CD4-positive, CD25-positive, alpha-beta regulatory T cell (primary cell): ENCODE measurements at regions not wholly inside any gene's neighbourhood (a gene's known extent, or its start where the extent isn't known, plus 50 kb on each side); places are given as distances from the start of the nearest gene placed in this dataset.

Source experiments
- ATAC-seq, 2 donors: fragments of 150-1000 bp; cut with Tn5 transposase; one replicate each; pipeline ENCODE4 v1.10.0; 2021; ENCODE audit warnings: low read depth in 2 of 2, moderate number of reproducible peaks in 2 of 2, moderate library complexity in 1 of 2
- DNase-seq, 3 donors: peaks; one replicate each; pipeline versions ENCODE4 v3.0.0 to v3.0.0-alpha.2; 2012 to 2022; ENCODE audit warnings: mixed read lengths in 1 of 3
- H3K27ac ChIP-seq: one replicate; pipeline ENCODE4 v1.7.0; 2013; ENCODE audit warnings: mild to moderate bottlenecking, low read length; ENCODE audit not compliant: insufficient read depth, poor library complexity, severe bottlenecking
- H3K27me3 ChIP-seq: one replicate; pipeline ENCODE4 v1.7.0; 2013; ENCODE audit warnings: low read length; ENCODE audit not compliant: control insufficient read depth, insufficient read depth
- H3K36me3 ChIP-seq: one replicate; pipeline ENCODE4 v1.7.0; 2013; ENCODE audit warnings: mild to moderate bottlenecking, low read length, moderate library complexity; ENCODE audit not compliant: control insufficient read depth, insufficient read depth
- H3K4me1 ChIP-seq: 2 replicates; pipeline ENCODE4 v1.7.0; 2013; ENCODE audit warnings: mild to moderate bottlenecking, low read length; ENCODE audit not compliant: insufficient read depth, control insufficient read depth, poor library complexity, severe bottlenecking
- H3K4me3 ChIP-seq: one replicate; pipeline ENCODE4 v1.7.0; 2013; ENCODE audit warnings: low read depth, mild to moderate bottlenecking, low read length, moderate library complexity
- H3K9me3 ChIP-seq, 2 experiments: 1 replicate in 1 of 2; 2 replicates in 1 of 2; pipeline ENCODE4 v1.7.0; 2013; ENCODE audit warnings: low read length in 2 of 2, mild to moderate bottlenecking in 1 of 2, moderate library complexity in 1 of 2; ENCODE audit not compliant: control insufficient read depth in 2 of 2
- H3K27ac Mint-ChIP-seq, 3 donors: one replicate each; pipeline ENCODE4 v1.8.0; 2020 to 2022; ENCODE audit warnings: mild to moderate bottlenecking in 3 of 3, mixed read lengths in 3 of 3, moderate library complexity in 2 of 3
- H3K27me3 Mint-ChIP-seq: one replicate; pipeline ENCODE4 v1.8.0; 2022; ENCODE audit warnings: mild to moderate bottlenecking, mixed read lengths
- H3K36me3 Mint-ChIP-seq: one replicate; pipeline ENCODE4 v1.8.0; 2020; ENCODE audit warnings: mixed read lengths
- H3K4me1 Mint-ChIP-seq, 4 donors: one replicate each; pipeline ENCODE4 v1.8.0; 2020 to 2022; ENCODE audit warnings: mixed read lengths in 4 of 4, mild to moderate bottlenecking in 1 of 4
- H3K4me3 Mint-ChIP-seq, 4 donors: one replicate each; pipeline ENCODE4 v1.8.0; 2020 to 2022; ENCODE audit warnings: mild to moderate bottlenecking in 4 of 4, mixed read lengths in 4 of 4, moderate library complexity in 3 of 4
- H3K9me3 Mint-ChIP-seq, 7 donors: one replicate each; pipeline ENCODE4 v1.8.0; 2020 to 2022; ENCODE audit warnings: mixed read lengths in 7 of 7, mild to moderate bottlenecking in 3 of 7, moderate library complexity in 2 of 7

- H3K9me3 Mint-ChIP-seq = peaks cover 4 to 39% (median 11%) of the 10 kb centered on the region in 7 donors
- Histone ChIP-seq H3K9me3 (no peaks in the 10 kb centered on the region), H3K4me3 (no peak overlapping the region), H3K27me3 (no peaks in the 10 kb centered on the region), H3K27ac (no peak overlapping the region), H3K36me3 (no peaks in the 10 kb centered on the region), H3K4me1 (no peaks in the 10 kb centered on the region)
- no peaks in the 10 kb centered on the region for H3K27me3 Mint-ChIP-seq
- H3K4me3 Mint-ChIP-seq = no peak overlapping the region
- no peaks in the 10 kb centered on the region for H3K36me3 Mint-ChIP-seq
- H3K4me1 Mint-ChIP-seq = no peaks in the 10 kb centered on the region
- H3K27ac Mint-ChIP-seq = no peak overlapping the region
- no peak for DNase-seq
- ATAC-seq = no peak
Observed at GRCh38 chr16:62105244-62105643, 69.0 kb upstream of the CDH8 start.

- no peaks in the 10 kb centered on the region for H3K36me3 ChIP-seq
- Mint-ChIP-seq H3K27me3 (no peaks in the 10 kb centered on the region), H3K36me3 (no peaks in the 10 kb centered on the region), H3K27ac (no peak overlapping the region), H3K4me3 (no peak overlapping the region), H3K9me3 (peaks cover 4 to 53% (median 11%) of the 10 kb centered on the region in 7 donors), H3K4me1 (no peaks in the 10 kb centered on the region)
- H3K27ac ChIP-seq = no peak overlapping the region
- no peak overlapping the region for H3K4me3 ChIP-seq
- H3K9me3 ChIP-seq = no peaks in the 10 kb centered on the region
- ATAC-seq (no peak), DNase-seq (no peak)
- no peaks in the 10 kb centered on the region for H3K4me1 ChIP-seq
- no peaks in the 10 kb centered on the region for H3K27me3 ChIP-seq
Observed at GRCh38 chr16:62102588-62102987, 66.3 kb upstream of the CDH8 start.

GRCh38 chr16:62100651-62101050, 64.4 kb upstream of the CDH8 start:
- Mint-ChIP-seq H3K4me3 (no peak overlapping the region), H3K4me1 (no peaks in the 10 kb centered on the region), H3K9me3 (peaks cover 4 to 49% (median 6%) of the 10 kb centered on the region in 7 donors), H3K27ac (no peak overlapping the region), H3K36me3 (no peaks in the 10 kb centered on the region), H3K27me3 (no peaks in the 10 kb centered on the region)
- H3K27ac ChIP-seq = no peak overlapping the region
- H3K9me3 ChIP-seq = no peaks in the 10 kb centered on the region
- ATAC-seq (no peak), DNase-seq (no peak)
- no peaks in the 10 kb centered on the region for H3K36me3 ChIP-seq
- H3K4me3 ChIP-seq = no peak overlapping the region
- H3K27me3 ChIP-seq = no peaks in the 10 kb centered on the region
- no peaks in the 10 kb centered on the region for H3K4me1 ChIP-seq

- DNase-seq (no peak), ATAC-seq (no peak)
- H3K27me3 ChIP-seq = no peaks in the 10 kb centered on the region
- H3K27ac Mint-ChIP-seq = no peak overlapping the region
- no peak overlapping the region for H3K27ac ChIP-seq
- no peaks in the 10 kb centered on the region for H3K36me3 Mint-ChIP-seq
- no peaks in the 10 kb centered on the region for H3K36me3 ChIP-seq
- H3K9me3 Mint-ChIP-seq = peaks cover 3 to 21% (median 6%) of the 10 kb centered on the region in 7 donors
- no peak overlapping the region for H3K4me3 Mint-ChIP-seq
- no peaks in the 10 kb centered on the region for H3K4me1 ChIP-seq
- no peaks in the 10 kb centered on the region for H3K4me1 Mint-ChIP-seq
- H3K4me3 ChIP-seq = no peak overlapping the region
- H3K9me3 ChIP-seq = peaks cover 0 to 11% of the 10 kb centered on the region in 2 experiments
- no peaks in the 10 kb centered on the region for H3K27me3 Mint-ChIP-seq
Observed at GRCh38 chr16:62089715-62090114, 53.5 kb upstream of the CDH8 start.

GRCh38 chr16:62088731-62089410, 52.6 kb upstream of the CDH8 start:
- H3K27ac ChIP-seq = no peak overlapping the region
- Mint-ChIP-seq H3K27me3 (no peaks in the 10 kb centered on the region), H3K27ac (no peak overlapping the region), H3K4me3 (no peak overlapping the region), H3K9me3 (peaks cover 3 to 19% (median 6%) of the 10 kb centered on the region in 7 donors), H3K4me1 (no peaks in the 10 kb centered on the region), H3K36me3 (no peaks in the 10 kb centered on the region)
- DNase-seq (no peak), ATAC-seq (no peak)
- H3K9me3 ChIP-seq = peaks cover 0 to 11% of the 10 kb centered on the region in 2 experiments
- H3K4me3 ChIP-seq = no peak overlapping the region
- H3K27me3 ChIP-seq = no peaks in the 10 kb centered on the region
- no peaks in the 10 kb centered on the region for H3K4me1 ChIP-seq
- no peaks in the 10 kb centered on the region for H3K36me3 ChIP-seq
